Omental fat pad (tissue), 3 donors: ENCODE measurements at regions not wholly inside any gene's neighbourhood (a gene's known extent, or its start where the extent isn't known, plus 50 kb on each side); places are given as distances from the start of the nearest gene placed in this dataset.

ENCODE experiments used
- ATAC-seq: fragments of 150-250 bp; one replicate; pipeline ENCODE4 v1.9.1; 2016; ENCODE audit warnings: mild to moderate bottlenecking, moderate library complexity; ENCODE audit not compliant: low FRiP score
- DNase-seq: peaks from one replicate; pipeline ENCODE4 v3.0.0-alpha.2; 2019; ENCODE audit warnings: low spot score
- CTCF ChIP-seq, 3 donors: fragments of 450-650 bp; IDR thresholded peaks; one replicate each; pipeline ENCODE4 v1.5.1; 2016 to 2017; ENCODE audit warnings: antibody characterized with exemption in 3 of 3, mild to moderate bottlenecking in 3 of 3, moderate library complexity in 2 of 3

GRCh38 chr1:218643281-218643680, 298.1 kb downstream of the TGFB2 start:
- ATAC-seq (no peak), DNase-seq (no peak)
- no peak for TF ChIP-seq CTCF (IDR thresholded peaks at IDR 0.05)

GRCh38 chr1:218643926-218644325, 298.8 kb downstream of the TGFB2 start:
- TF ChIP-seq CTCF (IDR thresholded peaks at IDR 0.05): no peak

DNA sequence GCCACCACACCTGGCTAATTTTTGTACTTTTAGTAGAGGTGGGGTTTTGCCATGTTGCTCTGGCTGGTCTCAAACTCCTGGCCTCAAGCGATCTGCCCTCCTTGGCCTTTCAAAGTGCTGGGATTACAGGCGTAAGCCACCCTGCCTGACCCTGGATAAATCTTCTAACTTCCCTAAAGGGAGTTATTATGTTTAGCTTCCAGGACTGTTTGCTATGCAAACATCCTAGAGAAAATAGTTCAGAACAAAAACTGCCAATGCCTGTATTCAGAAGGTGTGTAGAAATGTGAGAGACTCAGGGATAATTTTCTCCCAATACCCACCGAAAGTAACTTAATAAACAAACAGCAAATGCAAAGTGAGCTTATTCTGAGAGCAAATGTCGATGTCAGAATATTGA, 301.2 kb downstream of the TGFB2 start:
- ATAC-seq: no peak
- DNase-seq: no peak
- no peak for TF ChIP-seq CTCF (IDR thresholded peaks at IDR 0.05)

More at GRCh38 chr1:218643926-218644325, 298.8 kb downstream of the TGFB2 start:
- no peak for DNase-seq
- ATAC-seq: no peak

DNA sequence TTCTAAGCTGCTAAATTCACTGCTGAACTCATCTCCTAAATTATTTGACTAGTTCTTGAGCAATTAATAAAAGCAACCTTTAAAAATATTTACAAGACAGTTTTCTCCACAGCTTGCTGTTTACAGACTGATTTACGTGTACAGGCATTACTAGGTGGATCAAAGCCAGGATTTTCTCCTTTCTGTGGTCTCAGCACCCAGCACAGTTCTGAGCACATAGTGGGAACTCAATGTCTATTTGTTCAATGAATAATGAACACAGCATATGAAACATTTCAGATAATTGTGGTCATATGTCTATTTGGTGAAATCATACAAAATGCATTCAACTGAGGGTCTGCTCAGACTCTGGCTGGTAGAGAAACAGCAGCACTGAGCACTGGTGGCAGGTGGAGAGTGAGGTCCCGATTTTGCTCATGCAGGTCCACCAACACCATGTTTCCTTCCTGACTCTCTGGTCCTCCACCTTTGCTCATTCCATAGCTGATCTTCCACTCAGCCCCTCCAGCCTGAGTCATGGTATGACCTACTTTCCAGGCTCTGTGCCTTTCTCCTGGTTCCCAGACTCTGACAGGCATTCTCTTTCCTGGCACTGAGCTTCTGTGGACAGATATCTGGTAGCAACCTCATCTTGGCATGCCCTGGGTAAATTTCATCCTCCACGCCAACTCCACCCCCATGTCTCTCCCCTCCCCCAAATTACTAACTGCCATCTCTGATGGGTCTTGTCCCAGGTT, 311.3 kb downstream of the TGFB2 start:
- DNase-seq (no peak), ATAC-seq (peak; percentile 59)
- TF ChIP-seq CTCF (IDR thresholded peaks at IDR 0.05): no peak

GRCh38 chr1:218658269-218658668, 313.1 kb downstream of the TGFB2 start:
- TF ChIP-seq CTCF (IDR thresholded peaks at IDR 0.05): no peak
- DNase-seq (no peak), ATAC-seq (no peak)

DNA sequence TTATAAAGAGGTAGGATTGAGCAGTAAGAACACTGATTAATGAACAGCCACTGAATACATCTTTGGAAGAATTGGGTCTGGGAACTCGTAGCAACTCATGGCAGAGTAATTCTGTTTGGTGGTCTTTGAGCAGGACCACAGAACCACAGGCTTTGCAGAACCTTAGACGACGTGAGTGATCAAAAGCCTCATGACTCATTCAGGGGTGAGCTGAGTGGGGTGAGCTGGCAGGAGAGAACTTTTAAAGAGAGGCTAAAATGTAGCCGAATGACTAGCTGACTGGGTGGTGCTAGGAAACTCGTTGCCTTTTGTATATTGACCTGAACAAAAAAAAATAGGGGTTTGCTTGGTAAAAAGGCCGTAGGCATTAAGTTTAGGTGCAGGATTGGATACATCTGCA, 313.8 kb downstream of the TGFB2 start:
- DNase-seq (no peak), ATAC-seq (no peak)
- TF ChIP-seq CTCF (IDR thresholded peaks at IDR 0.05): no peak
